KBM-7 (cell line): ENCODE measurements at regions not wholly inside any gene's neighbourhood (a gene's known extent, or its start where the extent isn't known, plus 50 kb on each side); places are given as distances from the start of the nearest gene placed in this dataset.

Source experiments
- DNase-seq: peaks from one replicate; pipeline ENCODE4 v3.0.0-alpha.2; 2015
- in situ Hi-C: fragments of 300-500 bp; cut with MboI; formaldehyde crosslinking; loops from 2 replicates; pipeline ENCODE4 v1.14.3; 2020; ENCODE audit warnings: low sequenced_read_pairs, low pct_unique_long_range_greater_than_20kb, mixed read lengths

- DNase-seq = no peak
- in situ Hi-C loops = no loop called here
Observed at GRCh38 chr13:80239571-80240255, 101.2 kb downstream of the SPRY2 start.

GRCh38 chr13:80239116-80239515 lies 101.8 kb downstream of the SPRY2 start:
- DNase-seq = no peak
- in situ Hi-C loops = no loop called here

GRCh38 chr13:80237646-80238045 lies 103.3 kb downstream of the SPRY2 start:
- DNase-seq = no peak
- in situ Hi-C loops = no loop called here

GRCh38 chr13:80235967-80236302 lies 105.0 kb downstream of the SPRY2 start:
- in situ Hi-C loops = no loop called here
- DNase-seq = no peak

GRCh38 chr13:80235166-80235966 lies 105.6 kb downstream of the SPRY2 start:
- DNase-seq = peak; percentile 33
- in situ Hi-C loops = no loop called here

- DNase-seq = no peak
- in situ Hi-C loops = no loop called here
Observed at GRCh38 chr13:80227645-80228044, 113.3 kb downstream of the SPRY2 start.

- in situ Hi-C loops = no loop called here
- no peak for DNase-seq
Observed at GRCh38 chr13:80226645-80227044, 114.3 kb downstream of the SPRY2 start.

GRCh38 chr13:80224468-80224867 lies 116.5 kb downstream of the SPRY2 start:
- in situ Hi-C loops = no loop called here
- peak; percentile 29 for DNase-seq

- no peak for DNase-seq
- in situ Hi-C loops = no loop called here
Observed at GRCh38 chr13:80217614-80218456, 123.1 kb downstream of the SPRY2 start.

- in situ Hi-C loops = no loop called here
- no peak for DNase-seq
Observed at GRCh38 chr13:80215368-80215767, 125.6 kb downstream of the SPRY2 start.

- no peak for DNase-seq
- in situ Hi-C loops = no loop called here
Observed at GRCh38 chr13:80214521-80214991, 126.4 kb downstream of the SPRY2 start.

GRCh38 chr13:80214050-80214449 lies 126.9 kb downstream of the SPRY2 start:
- in situ Hi-C loops = no loop called here
- no peak for DNase-seq

GRCh38 chr13:80213201-80213600 lies 127.7 kb downstream of the SPRY2 start:
- in situ Hi-C loops = no loop called here
- no peak for DNase-seq

- no peak for DNase-seq
- in situ Hi-C loops = no loop called here
Observed at GRCh38 chr13:80211566-80211965, 129.4 kb downstream of the SPRY2 start.

GRCh38 chr13:80204642-80205041 lies 136.3 kb downstream of the SPRY2 start:
- no peak for DNase-seq
- in situ Hi-C loops = no loop called here

- in situ Hi-C loops = no loop called here
- DNase-seq = no peak
Observed at GRCh38 chr13:80203496-80203895, 137.4 kb downstream of the SPRY2 start.

- in situ Hi-C loops = no loop called here
- no peak for DNase-seq
Observed at GRCh38 chr13:80201694-80202468, 139.0 kb downstream of the SPRY2 start.

GRCh38 chr13:80199585-80200292 lies 141.2 kb downstream of the SPRY2 start:
- in situ Hi-C loops = no loop called here
- peak; percentile 28 for DNase-seq

- in situ Hi-C loops = no loop called here
- no peak for DNase-seq
Observed at GRCh38 chr13:80199067-80199466, 141.9 kb downstream of the SPRY2 start.
